ENCODE measurements at regions not wholly inside any gene's neighbourhood (a gene's known extent, or its start where the extent isn't known, plus 50 kb on each side); places are given as distances from the start of the nearest gene placed in this dataset.
A peak's percentile ranks its signal among the peaks of the same experiment; 100 is the strongest.

- intact Hi-C loops (cut with DNase I): no loop called here
- ATAC-seq (no peak), DNase-seq (ENCODE audit: missing footprints) (no peak)
These were observed 218.7 kb upstream of the RBFOX1 start for GRCh38 chr16:7113949-7114348.

DNA sequence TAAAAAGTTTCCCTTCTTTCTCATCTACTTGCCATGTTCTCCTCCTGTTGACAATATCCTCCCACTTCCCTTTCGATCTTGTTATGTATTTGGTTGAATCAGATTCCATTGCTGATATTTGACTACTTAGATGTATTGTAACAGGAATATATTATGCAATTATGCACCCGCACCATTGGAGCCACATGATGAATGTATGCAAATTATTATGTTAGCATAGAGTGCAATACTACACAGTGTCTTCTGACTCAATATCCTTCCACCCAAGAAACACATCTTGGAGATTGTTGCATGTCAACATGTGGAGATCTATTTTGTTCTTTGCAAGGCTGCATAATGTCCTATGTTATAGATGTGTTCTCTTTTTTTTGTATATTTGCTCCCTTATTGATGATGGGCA lies 219.2 kb upstream of the RBFOX1 start:
- DNase-seq (ENCODE audit: missing footprints) (no peak), ATAC-seq (no peak)
- intact Hi-C loops (cut with DNase I): no loop called here

DNA sequence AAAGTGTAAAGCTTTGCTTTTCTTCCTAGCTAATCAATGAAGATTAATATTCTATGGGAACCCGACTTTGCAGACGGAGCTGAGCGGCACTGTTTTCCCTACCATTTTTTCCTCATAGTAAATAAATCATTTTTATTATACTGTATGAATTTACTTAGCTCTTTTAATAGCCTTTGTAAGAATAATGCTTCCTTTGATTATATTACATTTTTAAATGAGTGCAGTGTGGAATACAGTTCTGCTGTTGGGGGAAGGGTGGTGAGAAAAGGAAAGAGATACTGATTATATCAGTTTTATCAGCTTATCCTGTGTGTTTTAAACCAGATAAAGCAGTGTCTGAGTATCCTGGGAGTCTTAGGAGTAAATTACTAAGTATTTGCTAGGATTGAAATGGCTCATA lies 221.4 kb upstream of the RBFOX1 start:
- intact Hi-C loops (cut with DNase I): no loop called here
- DNase-seq (ENCODE audit: missing footprints) (no peak), ATAC-seq (no peak)

- ATAC-seq: no peak
- intact Hi-C loops (cut with DNase I): no loop called here
- DNase-seq (ENCODE audit: missing footprints): no peak
These were observed 225.2 kb upstream of the RBFOX1 start for GRCh38 chr16:7107436-7107835.

- intact Hi-C loops (cut with DNase I): no loop called here
- no peak for ATAC-seq
These were observed 229.6 kb upstream of the RBFOX1 start for GRCh38 chr16:7103056-7103455.

GRCh38 chr16:7101054-7101453 lies 231.6 kb upstream of the RBFOX1 start:
- intact Hi-C loops (cut with DNase I): no loop called here
- DNase-seq (ENCODE audit: missing footprints) (no peak), ATAC-seq (no peak)

More at GRCh38 chr16:7103056-7103455, 229.6 kb upstream of the RBFOX1 start:
- DNase-seq (ENCODE audit: missing footprints): no peak

GRCh38 chr16:7097518-7097917 lies 235.1 kb upstream of the RBFOX1 start:
- intact Hi-C loops (cut with DNase I): no loop called here
- no peak for ATAC-seq
- DNase-seq (ENCODE audit: missing footprints): no peak

DNA sequence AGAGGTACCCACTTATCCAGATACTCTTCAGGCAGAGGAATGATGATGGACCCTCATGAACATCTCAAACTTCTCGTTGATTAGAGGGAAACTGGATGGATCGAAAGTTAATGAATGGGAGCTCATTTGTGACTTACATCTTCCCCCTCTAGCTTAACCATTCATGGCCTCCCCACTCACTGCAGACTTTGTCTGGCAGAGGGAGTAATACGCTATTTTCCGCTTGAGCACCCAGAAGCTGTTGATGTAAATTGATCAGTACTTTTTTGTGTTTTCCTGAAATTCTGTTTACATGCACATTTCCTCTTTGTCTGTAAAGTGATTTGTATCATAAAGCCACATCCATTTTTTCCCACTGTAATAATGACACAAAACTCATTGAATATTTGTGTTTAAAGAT lies 239.1 kb upstream of the RBFOX1 start:
- intact Hi-C loops (cut with DNase I): no loop called here
- ATAC-seq (no peak), DNase-seq (ENCODE audit: missing footprints) (no peak)

GRCh38 chr16:7090628-7091115 lies 242.0 kb upstream of the RBFOX1 start:
- DNase-seq (ENCODE audit: missing footprints): no peak
- peak; percentile 38 for ATAC-seq
- intact Hi-C loops (cut with DNase I): no loop called here

- DNase-seq (ENCODE audit: missing footprints) (no peak), ATAC-seq (no peak)
- intact Hi-C loops (cut with DNase I): no loop called here
These were observed 242.9 kb upstream of the RBFOX1 start for GRCh38 chr16:7089751-7090150.

- DNase-seq (ENCODE audit: missing footprints) (no peak), ATAC-seq (no peak)
- intact Hi-C loops (cut with DNase I): no loop called here
These were observed 243.9 kb upstream of the RBFOX1 start for GRCh38 chr16:7088711-7089110.

DNA sequence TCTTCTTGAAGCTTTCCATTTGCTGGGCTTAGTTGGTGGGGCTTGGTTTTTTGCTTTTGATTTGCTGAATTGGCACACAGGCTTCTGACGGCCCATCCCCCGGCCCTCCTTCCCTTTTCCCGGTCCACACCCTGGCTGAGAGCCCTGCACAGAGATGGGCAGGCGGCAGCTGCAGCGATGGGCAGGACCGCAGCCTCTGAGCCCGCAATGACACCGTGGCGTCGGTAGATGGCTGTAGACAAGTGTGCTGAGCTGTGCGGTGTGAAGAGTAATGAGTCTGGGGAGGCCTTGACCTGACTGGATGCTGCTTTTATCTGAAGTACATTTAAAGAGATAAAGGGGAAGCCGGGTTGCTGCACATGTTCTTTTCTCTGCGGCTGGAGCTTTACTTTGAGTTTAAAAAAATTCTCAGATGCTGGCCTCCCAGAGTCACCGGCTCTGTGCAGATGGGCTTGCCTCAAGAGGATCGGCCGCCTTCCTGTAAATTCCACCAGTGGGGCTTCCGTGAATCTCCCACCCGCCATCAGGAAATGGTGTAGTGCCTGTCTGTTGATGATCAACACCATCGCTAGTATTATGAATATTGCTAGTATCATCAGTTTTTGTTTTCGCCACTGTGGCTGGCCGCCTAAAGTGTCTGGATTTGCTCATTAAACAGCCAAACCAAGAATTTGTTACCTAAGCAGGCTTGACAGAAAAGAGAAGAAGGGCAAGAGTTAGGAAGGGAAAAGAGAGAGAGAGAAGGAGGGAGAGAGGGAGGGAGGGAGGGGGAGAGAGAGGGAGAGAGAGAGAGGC lies 245.6 kb upstream of the RBFOX1 start:
- intact Hi-C loops (cut with DNase I): no loop called here
- ATAC-seq (peak; percentile 94), DNase-seq (ENCODE audit: missing footprints) (no peak)

- intact Hi-C loops (cut with DNase I): no loop called here
These were observed 246.9 kb upstream of the RBFOX1 start for GRCh38 chr16:7085776-7086175.

DNA sequence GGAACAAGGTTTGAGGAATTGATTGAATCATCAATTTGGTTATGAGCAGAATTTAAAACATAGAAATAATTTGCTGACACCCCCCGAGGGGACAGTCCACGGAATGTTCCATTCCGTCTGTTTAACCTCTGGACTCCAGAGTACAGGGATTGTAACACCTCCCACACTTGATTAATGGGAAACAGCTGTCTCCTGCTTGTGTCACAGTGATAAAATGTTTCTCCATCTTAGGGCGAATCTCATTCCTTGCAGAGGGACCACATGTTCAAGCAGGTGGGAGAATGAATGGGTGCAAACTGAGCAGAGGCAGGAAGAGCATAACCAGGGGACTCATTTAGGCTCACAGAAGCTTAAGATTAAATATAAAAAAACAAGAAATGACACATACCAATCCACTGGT lies 249.5 kb upstream of the RBFOX1 start:
- ATAC-seq: no peak
- intact Hi-C loops (cut with DNase I): no loop called here
- no peak for DNase-seq (ENCODE audit: missing footprints)

More at GRCh38 chr16:7085776-7086175, 246.9 kb upstream of the RBFOX1 start:
- ATAC-seq: no peak
- no peak for DNase-seq (ENCODE audit: missing footprints)

GRCh38 chr16:7077636-7078035 lies 255.0 kb upstream of the RBFOX1 start:
- intact Hi-C loops (cut with DNase I): no loop called here
- ATAC-seq: no peak
- no peak for DNase-seq (ENCODE audit: missing footprints)

DNA sequence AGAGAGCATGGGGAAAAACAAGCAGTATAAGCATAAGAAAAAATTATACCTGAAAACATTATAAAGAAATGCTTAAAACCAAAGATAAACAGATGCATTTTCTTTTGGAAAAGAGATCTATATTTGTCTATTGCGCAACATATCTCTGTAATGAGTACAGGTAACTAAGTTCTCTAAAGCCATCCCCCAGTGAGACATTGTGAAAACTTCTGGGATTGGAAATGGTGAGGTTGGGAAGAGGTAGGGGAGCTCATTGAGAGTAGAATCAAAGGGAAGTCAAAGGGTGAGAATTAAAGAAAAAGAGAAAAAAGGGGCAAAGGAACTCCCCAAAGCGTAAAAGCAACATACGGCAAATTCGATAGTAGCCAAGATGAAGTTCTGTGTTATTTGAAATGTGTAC lies 257.9 kb upstream of the RBFOX1 start:
- DNase-seq (ENCODE audit: missing footprints) (no peak), ATAC-seq (no peak)
- intact Hi-C loops (cut with DNase I): no loop called here

DNA sequence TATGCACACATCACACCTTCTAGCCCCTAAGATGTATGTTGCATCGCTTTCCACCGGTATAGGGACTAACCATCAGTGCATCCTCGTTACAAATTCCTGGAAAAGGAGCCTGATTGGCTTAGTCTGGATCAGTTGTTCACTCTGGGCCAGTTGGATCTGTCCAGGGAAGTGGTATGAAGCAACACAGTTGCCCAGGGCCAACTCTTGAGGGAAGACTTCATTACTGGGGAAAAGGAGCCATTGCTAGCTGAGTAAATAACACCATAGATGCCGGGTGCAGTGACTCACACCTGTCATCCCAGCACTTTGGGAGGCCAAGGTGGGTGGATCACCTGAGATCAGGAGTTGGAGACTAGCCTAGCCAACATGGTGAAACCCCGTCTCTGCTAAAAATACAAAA lies 275.2 kb upstream of the RBFOX1 start:
- DNase-seq (ENCODE audit: missing footprints): no peak
- no peak for ATAC-seq
- intact Hi-C loops (cut with DNase I): no loop called here

- intact Hi-C loops (cut with DNase I): no loop called here
- ATAC-seq: no peak
- no peak for DNase-seq (ENCODE audit: missing footprints)
These were observed 277.2 kb upstream of the RBFOX1 start for GRCh38 chr16:7055443-7055842.

DNA sequence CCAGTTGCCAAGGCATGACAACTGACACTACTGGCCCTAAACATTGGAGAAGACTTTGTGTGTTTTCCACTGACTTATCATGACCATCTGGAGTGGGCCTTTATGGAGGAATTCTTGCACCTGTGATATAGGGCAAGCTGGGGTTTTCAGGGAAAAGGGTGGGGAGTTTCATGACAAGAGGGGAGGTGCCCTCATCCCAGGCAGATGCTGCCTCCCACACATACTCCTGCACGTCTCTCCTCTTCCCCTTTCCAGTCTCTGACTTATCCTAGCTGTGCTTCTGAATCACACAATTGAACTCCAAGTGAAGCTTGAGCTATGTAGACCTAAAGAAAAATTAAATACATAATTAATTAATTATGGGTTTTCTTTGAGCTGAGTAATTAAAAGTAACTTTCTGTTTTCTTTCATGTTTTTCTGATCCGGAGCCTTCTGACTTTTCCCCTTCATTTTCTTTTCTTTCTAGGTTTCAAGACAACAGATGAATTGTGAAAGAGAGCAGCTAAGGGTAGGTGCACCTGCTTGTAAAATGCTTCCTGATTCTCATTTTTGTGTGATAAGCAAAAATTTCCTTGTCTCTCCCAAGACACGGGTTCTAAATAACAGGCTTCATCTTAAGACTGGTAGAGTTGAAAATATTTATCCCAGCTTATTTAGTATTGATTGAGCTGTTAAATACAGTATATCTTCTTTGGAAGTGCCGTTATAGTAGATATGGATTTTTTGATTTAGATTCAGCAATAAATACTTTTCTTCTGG lies 280.9 kb upstream of the RBFOX1 start:
- DNase-seq (ENCODE audit: missing footprints) (no peak), ATAC-seq (no peak)
- intact Hi-C loops (cut with DNase I): no loop called here

- intact Hi-C loops (cut with DNase I): no loop called here
- ATAC-seq (no peak), DNase-seq (ENCODE audit: missing footprints) (no peak)
These were observed 288.3 kb upstream of the RBFOX1 start for GRCh38 chr16:7044331-7044730.
